22Rv1 (cell line): ENCODE measurements at regions not wholly inside any gene's neighbourhood (a gene's known extent, or its start where the extent isn't known, plus 50 kb on each side); places are given as distances from the start of the nearest gene placed in this dataset.

Experiments used
- H3K27ac ChIP-seq: fragments of 450-650 bp; 2 replicates; pipeline ENCODE4 v1.5.1; 2017
- CTCF ChIP-seq: fragments of 450-650 bp; IDR thresholded peaks from 2 replicates; pipeline ENCODE4 v1.5.1; 2017; ENCODE audit warnings: mild to moderate bottlenecking
- ZFX ChIP-seq: fragments of 450-650 bp; IDR thresholded peaks from 2 replicates; pipeline ENCODE4 v1.6.1; 2017; ENCODE audit warnings: antibody characterized with exemption, borderline replicate concordance

GRCh38 chr9:82168585-82168984 lies 180.0 kb downstream of the SPATA31D1 start:
- no peak overlapping the region for H3K27ac ChIP-seq
- TF ChIP-seq CTCF (no peak), ZFX (no peak)

DNA sequence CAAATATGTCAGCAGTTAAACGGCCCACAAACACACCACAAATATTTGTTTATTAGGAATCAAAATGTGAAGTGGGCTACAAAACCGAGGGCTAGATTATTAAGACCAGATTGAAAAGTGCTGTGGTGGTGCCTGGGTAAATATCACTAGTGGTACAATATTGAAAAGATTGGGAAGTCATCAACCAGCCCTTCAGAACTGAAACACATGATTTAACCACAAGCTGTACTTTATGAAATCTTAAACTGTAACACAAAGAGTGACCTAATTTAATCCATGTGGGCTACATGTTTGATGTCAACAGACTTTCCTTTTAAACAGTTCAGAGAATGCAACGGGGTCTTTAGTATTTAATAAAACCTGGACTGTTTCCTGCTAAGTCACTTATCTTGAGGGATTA lies 182.3 kb downstream of the SPATA31D1 start:
- no peak overlapping the region for H3K27ac ChIP-seq
- TF ChIP-seq CTCF (no peak), ZFX (no peak)

DNA sequence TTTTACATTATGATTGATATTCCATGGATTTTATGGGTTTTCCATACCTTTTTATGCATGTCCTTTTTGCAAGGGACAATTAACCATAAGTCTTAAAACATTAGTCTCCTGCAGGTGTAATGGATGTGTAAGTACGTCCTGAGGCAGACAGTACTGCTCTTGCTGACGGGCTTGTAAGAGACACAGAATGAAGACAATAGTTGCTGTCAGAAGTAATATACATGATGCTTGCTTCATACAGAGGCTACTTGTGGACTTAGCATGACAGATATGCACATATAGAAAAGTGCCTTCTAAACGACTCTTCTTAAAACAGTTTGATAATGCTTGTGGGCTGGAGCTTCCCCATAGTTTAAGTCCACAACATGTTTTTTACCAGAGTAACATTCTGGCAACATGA lies 182.7 kb downstream of the SPATA31D1 start:
- no peak for TF ChIP-seq ZFX
- TF ChIP-seq CTCF, result no peak
- no peak overlapping the region for H3K27ac ChIP-seq

GRCh38 chr9:82180711-82181110 lies 192.1 kb downstream of the SPATA31D1 start:
- TF ChIP-seq CTCF, result no peak
- TF ChIP-seq ZFX, result no peak
- no peak overlapping the region for H3K27ac ChIP-seq

DNA sequence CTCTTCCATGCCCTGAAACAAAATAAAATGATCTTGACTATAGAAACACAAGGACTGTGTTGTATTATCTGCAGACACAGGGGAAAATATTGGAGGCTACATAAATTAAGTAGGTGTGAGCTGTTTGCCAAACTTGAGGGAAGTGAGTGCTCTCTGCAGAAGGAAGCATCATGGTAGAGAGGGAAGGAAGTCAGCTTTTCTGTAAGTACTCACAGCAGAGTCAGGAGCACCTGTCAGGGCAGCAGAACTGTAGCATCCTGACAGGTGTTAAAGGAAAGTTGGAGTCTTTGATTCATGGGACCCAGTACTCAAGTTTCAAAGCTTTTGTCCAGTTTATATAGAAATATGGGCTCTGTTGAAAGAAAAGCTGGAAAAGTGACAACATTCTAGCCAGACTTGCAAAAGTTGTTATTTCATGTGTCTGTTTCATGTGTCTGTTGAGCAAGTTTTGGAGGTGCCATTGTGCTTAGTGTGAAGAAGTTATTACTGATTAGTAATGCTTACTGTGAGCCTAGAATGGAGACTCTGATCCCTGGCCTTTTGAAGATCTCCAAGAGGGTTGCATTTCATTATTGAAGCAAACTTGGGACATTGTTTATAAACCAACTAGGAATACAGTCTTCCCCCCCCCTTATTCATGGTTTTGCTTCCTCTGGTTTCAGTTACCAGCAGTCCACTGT lies 194.7 kb downstream of the SPATA31D1 start:
- no peak overlapping the region for H3K27ac ChIP-seq
- no peak for TF ChIP-seq CTCF
- TF ChIP-seq ZFX, result no peak

GRCh38 chr9:82184524-82184923 lies 196.0 kb downstream of the SPATA31D1 start:
- TF ChIP-seq ZFX (no peak), CTCF (no peak)
- H3K27ac ChIP-seq, result no peak overlapping the region

- no peak for TF ChIP-seq CTCF
- TF ChIP-seq ZFX, result no peak
- H3K27ac ChIP-seq, result no peak overlapping the region
Measured at GRCh38 chr9:82188817-82189216, 200.2 kb downstream of the SPATA31D1 start.
